A549 (cell line): ENCODE measurements at regions not wholly inside any gene's neighbourhood (a gene's known extent, or its start where the extent isn't known, plus 50 kb on each side); places are given as distances from the start of the nearest gene placed in this dataset.

Experiments
- ATAC-seq, 2 experiments: fragments of 200-7000 bp in 1 of 2; fragments of >200 bp in 1 of 2; cut with Nextera tagmentation in 1 of 2; cut with Tn5 transposase in 1 of 2; 3 replicates each; pipeline versions ENCODE4 v1.8.0 to v1.9.1; 2018 to 2020; ENCODE audit warnings: mild to moderate bottlenecking in 1 of 2, moderate library complexity in 1 of 2
- CTCF ChIA-PET: fragments of 300-600 bp; sonication (Branson Sonifier 250); formaldehyde crosslinking; extraction: SDS; loops from one replicate; lab custom pipeline; 2021; ENCODE audit warnings: antibody characterized with exemption, inconsistent platforms; lab: Yijun Ruan, JAX
- POLR2A ChIA-PET: fragments of 350-600 bp; formaldehyde crosslinking; extraction: SDS; loops from one replicate; lab custom pipeline; 2021; ENCODE audit warnings: antibody characterized with exemption, inconsistent platforms; lab: Yijun Ruan, JAX
- DNase-seq, 2 experiments: peaks; one replicate each; pipeline versions ENCODE4 v3.0.0 to v3.0.0-alpha.2; 2011 to 2016; ENCODE audit warnings: low read depth in 1 of 2, low spot score in 1 of 2
- FAIRE-seq: peaks from 2 replicates; lab custom pipeline; 2011; peaks lifted over from hg19 to GRCh38; lab: Jason Lieb, UNC
- H3K27ac ChIP-seq, 2 experiments: fragments of >200 bp; sonication (Bioruptor Twin); formaldehyde crosslinking; 3 replicates each; pipeline ENCODE4 v1.5.1; 2016 to 2017
- H3K4me1 ChIP-seq: fragments of >200 bp; sonication (Bioruptor Twin); formaldehyde crosslinking; 3 replicates; pipeline ENCODE4 v1.6.1; 2016
- H3K4me2 ChIP-seq: fragments of >200 bp; sonication (Bioruptor Twin); formaldehyde crosslinking; 3 replicates; pipeline ENCODE4 v1.6.1; 2016
- H3K4me3 ChIP-seq: fragments of >200 bp; sonication (Bioruptor Twin); formaldehyde crosslinking; 3 replicates; pipeline ENCODE4 v1.5.1; 2016
- H3K9me3 ChIP-seq: fragments of >200 bp; sonication (Bioruptor Twin); formaldehyde crosslinking; 3 replicates; pipeline ENCODE4 v1.6.1; 2016
- BHLHE40 ChIP-seq: IDR thresholded peaks from 2 replicates; pipeline ENCODE4 v1.6.1; 2012; ENCODE audit warnings: low read depth, low read length, inconsistent platforms
- CBX2 ChIP-seq: fragments of 200-600 bp; sonication (generic); IDR thresholded peaks from 2 replicates; pipeline ENCODE4 v1.6.1; 2016; ENCODE audit warnings: low read depth, mild to moderate bottlenecking, borderline replicate concordance
- CEBPB ChIP-seq, 2 experiments: fragments of >200 bp in 1 of 2; sonication (Bioruptor Twin) in 1 of 2; formaldehyde crosslinking in 1 of 2; IDR thresholded peaks; 2 replicates each; pipeline ENCODE4 v1.6.1; 2012 to 2016
- CHD4 ChIP-seq: fragments of 200-600 bp; sonication (generic); IDR thresholded peaks from 2 replicates; pipeline ENCODE4 v1.6.1; 2016; ENCODE audit warnings: antibody characterized with exemption, mild to moderate bottlenecking, borderline replicate concordance
- CTCF ChIP-seq: fragments of >200 bp; sonication (Bioruptor Twin); formaldehyde crosslinking; IDR thresholded peaks from 3 replicates; pipeline ENCODE4 v1.5.1; 2016
- EHF ChIP-seq: fragments of 250-450 bp; sonication (Bioruptor Pico); IDR thresholded peaks from 2 replicates; pipeline ENCODE4 v1.5.0; 2020; ENCODE audit warnings: mild to moderate bottlenecking
- FOSB ChIP-seq: fragments of 250-450 bp; sonication (Bioruptor Pico); IDR thresholded peaks from 2 replicates; pipeline ENCODE4 v1.5.0; 2020; ENCODE audit warnings: mild to moderate bottlenecking, moderate library complexity
- FOXS1 ChIP-seq: fragments of 250-450 bp; sonication (Bioruptor Pico); IDR thresholded peaks from 2 replicates; pipeline ENCODE4 v1.5.0; 2020; ENCODE audit warnings: mild to moderate bottlenecking, moderate library complexity
- GATA3 ChIP-seq: IDR thresholded peaks from 2 replicates; pipeline ENCODE4 v1.6.1; 2012; ENCODE audit warnings: borderline replicate concordance
- HDAC2 ChIP-seq: fragments of 200-600 bp; sonication (generic); IDR thresholded peaks from 2 replicates; pipeline ENCODE4 v1.6.1; 2016
- HMGXB4 ChIP-seq: fragments of 250-450 bp; sonication (Bioruptor Pico); IDR thresholded peaks from 2 replicates; pipeline ENCODE4 v1.5.0; 2021; ENCODE audit warnings: mild to moderate bottlenecking, moderate library complexity, borderline replicate concordance
- HOXA7 ChIP-seq: fragments of 250-450 bp; sonication (Bioruptor Pico); IDR thresholded peaks from 2 replicates; pipeline ENCODE4 v1.5.0; 2020; ENCODE audit warnings: mild to moderate bottlenecking, moderate library complexity
- KDM5A ChIP-seq: fragments of 200-600 bp; sonication (generic); IDR thresholded peaks from 2 replicates; pipeline ENCODE4 v1.6.1; 2016; ENCODE audit warnings: antibody characterized with exemption, mild to moderate bottlenecking
- NFE2L2 ChIP-seq: fragments of 150-350 bp; conservative IDR thresholded peaks from 2 replicates; pipeline ENCODE4 v1.6.1; 2014; ENCODE audit warnings: low read length
- NR3C1 ChIP-seq: fragments of >200 bp; sonication (Bioruptor Twin); formaldehyde crosslinking; IDR thresholded peaks from 3 replicates; pipeline ENCODE4 v1.6.1; 2017
- POLR2A ChIP-seq: IDR thresholded peaks from 2 replicates; pipeline ENCODE4 v1.6.1; 2012; ENCODE audit warnings: mild to moderate bottlenecking, low read length
- POLR2AphosphoS2 ChIP-seq: conservative IDR thresholded peaks from 2 replicates; pipeline ENCODE4 v1.6.1; 2012; ENCODE audit warnings: low read length, improper control_type of control experiment, inconsistent platforms
- RAD21 ChIP-seq, 2 experiments: fragments of >200 bp in 1 of 2; sonication (Bioruptor Twin) in 1 of 2; formaldehyde crosslinking in 1 of 2; IDR thresholded peaks in 1 of 2; conservative IDR thresholded peaks in 1 of 2; 2 replicates in 1 of 2; 3 replicates in 1 of 2; pipeline ENCODE4 v1.6.1; 2012 to 2018; ENCODE audit warnings: inconsistent platforms in 1 of 2
- RARB ChIP-seq: fragments of 250-450 bp; sonication (Bioruptor Pico); IDR thresholded peaks from 2 replicates; pipeline ENCODE4 v1.8.0; 2021; ENCODE audit warnings: mild to moderate bottlenecking, moderate library complexity
- SMC3 ChIP-seq: fragments of >200 bp; sonication (Bioruptor Twin); formaldehyde crosslinking; IDR thresholded peaks from 3 replicates; pipeline ENCODE4 v1.6.1; 2018; ENCODE audit warnings: inconsistent platforms
- TP53 ChIP-seq: fragments of 250-450 bp; sonication (Bioruptor Pico); IDR thresholded peaks from 2 replicates; pipeline ENCODE4 v1.5.0; 2021; ENCODE audit warnings: mild to moderate bottlenecking, moderate library complexity
- ZFP36 ChIP-seq: fragments of 450-650 bp; IDR thresholded peaks from 2 replicates; pipeline ENCODE4 v1.6.1; 2014; ENCODE audit warnings: borderline replicate concordance; ENCODE audit not compliant: partially characterized antibody
- ZNF302 ChIP-seq: fragments of 250-450 bp; sonication (Bioruptor Pico); IDR thresholded peaks from 2 replicates; pipeline ENCODE4 v1.9.0; 2021; ENCODE audit warnings: inconsistent platforms, mild to moderate bottlenecking, moderate library complexity
- WGBS: methylation state at CpG from one replicate; pipeline ENCODE4 v1.1.6; 2017; ENCODE audit errors: missing lambda C conversion rate; 5-methylcytosine and 5-hydroxymethylcytosine counted together
- TF ChIP-seq, protein P1 (sequence below): fragments of 150-350 bp; IDR thresholded peaks from 2 replicates; pipeline ENCODE4 v1.6.1; 2014; ENCODE audit warnings: low read depth, mild to moderate bottlenecking, low read length
- TF ChIP-seq, protein P2 (sequence below): fragments of >200 bp; sonication (Bioruptor Twin); formaldehyde crosslinking; IDR thresholded peaks from 3 replicates; pipeline ENCODE4 v1.6.1; 2016
- TF ChIP-seq, protein P3 (sequence below): IDR thresholded peaks from 2 replicates; pipeline ENCODE4 v1.6.1; 2012
- TF ChIP-seq, protein P4 (sequence below): IDR thresholded peaks from 2 replicates; pipeline ENCODE4 v1.6.1; 2012; ENCODE audit warnings: low read depth, borderline replicate concordance

DNA sequence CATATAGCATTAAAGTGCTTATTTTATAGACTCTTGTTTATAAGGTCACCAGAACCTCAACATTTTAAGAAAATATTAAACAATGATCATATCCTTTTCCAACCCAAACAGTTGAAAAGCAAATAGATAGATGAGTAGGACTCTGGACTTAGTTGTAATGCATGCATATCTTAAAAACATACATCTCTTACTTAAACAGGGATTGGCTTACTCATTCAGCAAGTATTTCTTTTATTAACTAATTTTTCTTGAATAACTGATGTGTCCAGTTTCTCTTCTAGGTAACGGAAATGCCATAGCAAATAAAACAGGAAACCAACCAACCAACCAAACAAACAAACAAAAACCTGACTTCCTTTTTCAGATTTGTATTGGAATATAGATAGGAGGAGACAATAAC lies 70.9 kb upstream of the NBPF4 start:
- Histone ChIP-seq H3K4me1 (no peaks in the 10 kb centered on the region), H3K9me3 (no peaks in the 10 kb centered on the region), H3K4me3 (no peak overlapping the region), H3K27ac (no peak overlapping the region), H3K4me2 (no peak overlapping the region)
- ATAC-seq, result no peak
- TF ChIP-seq HMGXB4 (CRISPR knock-in tag) (no peak), KDM5A (no peak), NFE2L2 (no peak), EHF (CRISPR knock-in tag) (no peak)
- no peak for DNase-seq
- POLR2A ChIA-PET, result no interaction called here
- 50% methylated on average over 1 of the region's 1 CpG for WGBS
- CTCF ChIA-PET, result no interaction called here
- FAIRE-seq, result no peak

DNA sequence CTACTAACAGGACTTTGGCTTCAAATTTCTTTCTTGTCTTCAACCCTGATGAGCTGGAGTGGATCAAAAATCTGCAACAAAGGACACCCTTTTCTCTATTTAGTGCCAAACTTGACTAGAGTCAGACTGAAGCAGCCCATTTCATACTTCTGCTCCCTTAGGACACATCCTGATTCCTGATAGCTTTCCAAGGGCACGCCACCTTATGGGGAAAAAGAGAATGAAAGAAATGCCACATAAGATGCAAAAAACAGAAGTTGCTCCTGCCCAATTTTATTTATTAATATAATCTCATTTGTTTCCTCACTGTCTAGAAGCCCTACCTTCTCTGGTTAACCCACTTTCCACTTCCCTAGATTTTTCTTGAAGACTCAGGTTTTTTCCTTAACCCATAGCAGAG lies 72.7 kb upstream of the NBPF4 start:
- ChIA-PET POLR2A (no interaction called here), CTCF (interaction anchor here (0.9 to 1.6 kb wide), 4 partner anchors 100 to 244 kb away, joined by 3 read pairs; partner anchors contain the start of gene EEIG2)
- TF ChIP-seq SMC3 (peak; percentile 41; the same call in 1 of the 3 replicates), ZFP36 (no peak), GATA3 (no peak), CBX2 (no peak), RAD21 (conservative IDR thresholded peaks at IDR 0.05 in 1 of 2, IDR thresholded peaks at IDR 0.05 in 1 of 2) (peak in 1 of 2 experiments; percentile 28; a peak in 2 of 5 replicates), ZNF302 (no peak), HOXA7 (CRISPR knock-in tag) (no peak), KDM5A (no peak), CTCF (peak; percentile 24; the same call in 1 of the 3 replicates), HDAC2 (no peak), FOXS1 (CRISPR knock-in tag) (no peak), NR3C1 (no peak), POLR2A (no peak), CEBPB (IDR thresholded peaks at IDR 0.05) (no peak), POLR2AphosphoS2 (no peak), CHD4 (no peak), BHLHE40 (no peak), FOSB (no peak), RARB (no peak), TP53 (CRISPR knock-in tag) (no peak)
- TF ChIP-seq, protein P1, sequence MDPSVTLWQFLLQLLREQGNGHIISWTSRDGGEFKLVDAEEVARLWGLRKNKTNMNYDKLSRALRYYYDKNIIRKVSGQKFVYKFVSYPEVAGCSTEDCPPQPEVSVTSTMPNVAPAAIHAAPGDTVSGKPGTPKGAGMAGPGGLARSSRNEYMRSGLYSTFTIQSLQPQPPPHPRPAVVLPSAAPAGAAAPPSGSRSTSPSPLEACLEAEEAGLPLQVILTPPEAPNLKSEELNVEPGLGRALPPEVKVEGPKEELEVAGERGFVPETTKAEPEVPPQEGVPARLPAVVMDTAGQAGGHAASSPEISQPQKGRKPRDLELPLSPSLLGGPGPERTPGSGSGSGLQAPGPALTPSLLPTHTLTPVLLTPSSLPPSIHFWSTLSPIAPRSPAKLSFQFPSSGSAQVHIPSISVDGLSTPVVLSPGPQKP, result no peak
- TF ChIP-seq, protein P2, sequence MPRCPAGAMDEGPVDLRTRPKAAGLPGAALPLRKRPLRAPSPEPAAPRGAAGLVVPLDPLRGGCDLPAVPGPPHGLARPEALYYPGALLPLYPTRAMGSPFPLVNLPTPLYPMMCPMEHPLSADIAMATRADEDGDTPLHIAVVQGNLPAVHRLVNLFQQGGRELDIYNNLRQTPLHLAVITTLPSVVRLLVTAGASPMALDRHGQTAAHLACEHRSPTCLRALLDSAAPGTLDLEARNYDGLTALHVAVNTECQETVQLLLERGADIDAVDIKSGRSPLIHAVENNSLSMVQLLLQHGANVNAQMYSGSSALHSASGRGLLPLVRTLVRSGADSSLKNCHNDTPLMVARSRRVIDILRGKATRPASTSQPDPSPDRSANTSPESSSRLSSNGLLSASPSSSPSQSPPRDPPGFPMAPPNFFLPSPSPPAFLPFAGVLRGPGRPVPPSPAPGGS, result no peak
- TF ChIP-seq, protein P3, sequence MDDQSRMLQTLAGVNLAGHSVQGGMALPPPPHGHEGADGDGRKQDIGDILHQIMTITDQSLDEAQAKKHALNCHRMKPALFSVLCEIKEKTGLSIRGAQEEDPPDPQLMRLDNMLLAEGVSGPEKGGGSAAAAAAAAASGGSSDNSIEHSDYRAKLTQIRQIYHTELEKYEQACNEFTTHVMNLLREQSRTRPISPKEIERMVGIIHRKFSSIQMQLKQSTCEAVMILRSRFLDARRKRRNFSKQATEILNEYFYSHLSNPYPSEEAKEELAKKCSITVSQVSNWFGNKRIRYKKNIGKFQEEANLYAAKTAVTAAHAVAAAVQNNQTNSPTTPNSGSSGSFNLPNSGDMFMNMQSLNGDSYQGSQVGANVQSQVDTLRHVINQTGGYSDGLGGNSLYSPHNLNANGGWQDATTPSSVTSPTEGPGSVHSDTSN, result no peak
- TF ChIP-seq, protein P4, sequence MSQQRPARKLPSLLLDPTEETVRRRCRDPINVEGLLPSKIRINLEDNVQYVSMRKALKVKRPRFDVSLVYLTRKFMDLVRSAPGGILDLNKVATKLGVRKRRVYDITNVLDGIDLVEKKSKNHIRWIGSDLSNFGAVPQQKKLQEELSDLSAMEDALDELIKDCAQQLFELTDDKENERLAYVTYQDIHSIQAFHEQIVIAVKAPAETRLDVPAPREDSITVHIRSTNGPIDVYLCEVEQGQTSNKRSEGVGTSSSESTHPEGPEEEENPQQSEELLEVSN, result no peak
- no peaks in the 10 kb centered on the region for H3K9me3 ChIP-seq
- no peaks in the 10 kb centered on the region for H3K4me1 ChIP-seq
- 55% methylated on average over 1 of the region's 1 CpG for WGBS
- H3K27ac ChIP-seq, result no peak overlapping the region
- FAIRE-seq (no peak), ATAC-seq (peak; percentile 62 to 65; a peak in 3 of 6 replicates), DNase-seq (peak in 1 of 2 experiments; percentile 14)
- H3K4me3 ChIP-seq, result no peak overlapping the region
- no peak overlapping the region for H3K4me2 ChIP-seq
